ENCODE measurements at regions not wholly inside any gene's neighbourhood (a gene's known extent, or its start where the extent isn't known, plus 50 kb on each side); places are given as distances from the start of the nearest gene placed in this dataset.
"Not testable (repeated sequence)": the region's sequence is repeated elsewhere in the genome, so short reads cannot be mapped to it uniquely, and the experiment has no call there.

DNA sequence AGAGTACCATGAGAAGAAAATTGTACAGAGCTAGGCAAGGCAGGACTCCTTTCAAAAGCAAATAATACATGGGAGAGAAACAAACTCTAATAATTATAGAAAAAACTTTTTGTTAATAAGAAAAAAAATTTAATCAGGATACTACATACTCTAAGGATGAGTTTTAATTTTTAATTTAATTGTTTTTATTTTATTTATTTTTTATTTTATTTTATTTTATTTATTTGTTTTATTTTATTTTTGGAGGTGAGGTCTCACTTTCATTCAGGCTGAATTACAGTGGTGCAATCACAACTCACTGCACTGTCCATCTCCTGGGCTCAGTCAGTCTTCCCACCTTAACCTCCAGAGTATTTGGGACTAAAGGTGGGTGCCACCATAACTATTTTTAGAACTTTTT is 1347.2 kb downstream of the NLGN4Y start:
- DNase-seq = no peak

GRCh38 chrY:15875881-15876280 is 1351.6 kb downstream of the NLGN4Y start:
- DNase-seq = not testable (repeated sequence)

GRCh38 chrY:15903524-15903923 is 1379.2 kb downstream of the NLGN4Y start:
- not testable (repeated sequence) for DNase-seq

- DNase-seq = no peak
Measured at GRCh38 chrY:15905557-15905956, 1381.2 kb downstream of the NLGN4Y start.

DNA sequence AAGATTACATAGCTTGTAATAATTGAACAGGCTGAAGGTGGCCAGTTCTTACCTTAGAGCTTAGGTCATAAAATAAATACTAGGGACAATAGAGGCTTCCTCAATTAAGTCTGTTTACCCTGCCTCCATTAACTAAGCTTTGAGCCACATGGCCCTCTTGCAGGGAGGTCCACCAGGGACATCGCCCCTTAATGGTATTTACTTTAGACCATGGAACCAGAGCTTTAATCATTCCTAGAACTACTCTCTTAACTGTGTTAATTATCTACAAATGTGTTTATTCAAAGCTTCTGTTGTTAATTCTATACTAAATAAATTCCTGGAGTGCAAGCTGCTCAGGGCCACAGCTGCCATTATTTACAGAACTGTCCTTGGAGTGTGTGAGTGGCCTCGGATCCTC is 1402.2 kb downstream of the NLGN4Y start:
- DNase-seq = no peak

DNA sequence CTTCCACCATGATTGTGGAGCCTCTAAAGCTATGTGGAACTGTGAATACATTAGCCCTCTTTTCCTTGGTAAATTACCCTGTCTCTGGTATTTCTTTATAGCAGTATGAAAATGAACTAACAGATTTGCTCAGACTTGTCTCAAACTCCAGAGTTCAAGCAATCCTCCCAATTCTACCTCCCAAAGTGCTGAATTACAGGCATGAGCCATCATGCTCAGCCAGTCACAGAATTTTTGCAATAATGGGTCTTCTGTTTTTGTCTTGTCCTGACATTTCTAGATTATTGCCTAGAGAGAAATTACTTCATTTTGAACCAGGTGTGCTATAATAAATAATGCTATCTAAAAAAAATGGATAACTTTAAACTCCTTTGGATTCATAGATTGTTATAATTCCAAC is 1414.5 kb downstream of the NLGN4Y start:
- DNase-seq = no peak

DNA sequence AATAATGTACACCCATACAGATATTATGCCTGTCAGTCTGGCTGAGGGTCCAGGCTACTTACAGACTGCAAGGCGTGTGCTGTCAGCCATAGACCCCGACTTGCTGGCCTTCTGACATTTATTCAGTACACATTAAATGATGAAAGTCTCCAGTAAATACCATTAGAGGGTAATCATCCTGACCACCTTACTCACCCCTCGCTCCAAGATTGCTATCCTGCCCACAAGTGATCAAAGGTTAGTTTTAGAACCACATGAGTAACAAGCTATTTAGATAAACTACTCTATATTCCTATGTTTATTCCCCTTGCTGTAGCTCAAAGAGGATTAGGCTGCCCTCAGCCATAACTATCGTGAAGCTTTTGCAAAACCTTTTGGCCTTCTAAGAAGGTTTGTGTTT is 1426.7 kb downstream of the NLGN4Y start:
- DNase-seq = no peak

DNA sequence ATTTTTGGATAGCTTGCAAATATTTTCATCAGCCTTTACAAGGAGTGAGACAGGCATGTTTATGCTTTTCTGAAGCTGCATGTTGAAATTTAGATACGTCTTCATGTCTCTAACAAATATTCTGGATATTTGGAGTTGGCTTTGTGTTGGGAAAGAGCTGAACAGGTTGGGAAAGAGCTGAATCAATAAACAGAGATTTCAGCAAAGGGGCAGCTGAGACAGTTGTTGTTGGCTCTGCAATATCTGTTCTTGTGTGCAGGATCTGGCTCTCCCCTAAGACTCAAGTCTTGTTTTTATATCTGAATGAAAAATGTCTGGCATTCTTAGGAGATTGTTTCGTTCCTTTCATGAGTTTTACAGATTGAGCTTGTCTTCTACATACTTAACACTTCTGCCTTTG is 1444.5 kb downstream of the NLGN4Y start:
- no peak for DNase-seq

DNA sequence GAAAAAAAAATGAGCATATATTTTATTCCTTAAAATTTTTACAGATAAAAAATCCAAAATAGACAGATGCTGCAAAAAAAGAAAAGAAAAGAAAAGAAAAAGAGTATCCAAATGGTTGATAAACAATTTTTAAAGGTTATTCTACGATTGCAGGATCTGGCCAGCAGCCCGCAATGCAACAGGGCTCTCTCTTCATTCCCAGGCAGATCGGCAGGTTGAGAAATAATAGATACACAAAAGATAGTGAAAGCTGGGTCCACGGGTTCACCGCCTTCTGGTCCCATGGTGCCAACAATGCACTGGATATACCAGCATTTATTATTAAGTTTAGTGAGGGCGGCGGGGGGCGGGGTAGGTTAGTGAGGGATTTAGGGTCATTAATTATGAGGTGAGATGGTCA is 1448.9 kb downstream of the NLGN4Y start:
- no peak for DNase-seq

GRCh38 chrY:15976771-15977170 is 1452.4 kb downstream of the NLGN4Y start:
- DNase-seq = no peak

- DNase-seq = no peak
Measured at GRCh38 chrY:15978503-15978902, 1454.2 kb downstream of the NLGN4Y start.

- peak in 1 of 56 donors; percentile 0 for DNase-seq
Measured at GRCh38 chrY:15984651-15985398, 1460.5 kb downstream of the NLGN4Y start.

DNA sequence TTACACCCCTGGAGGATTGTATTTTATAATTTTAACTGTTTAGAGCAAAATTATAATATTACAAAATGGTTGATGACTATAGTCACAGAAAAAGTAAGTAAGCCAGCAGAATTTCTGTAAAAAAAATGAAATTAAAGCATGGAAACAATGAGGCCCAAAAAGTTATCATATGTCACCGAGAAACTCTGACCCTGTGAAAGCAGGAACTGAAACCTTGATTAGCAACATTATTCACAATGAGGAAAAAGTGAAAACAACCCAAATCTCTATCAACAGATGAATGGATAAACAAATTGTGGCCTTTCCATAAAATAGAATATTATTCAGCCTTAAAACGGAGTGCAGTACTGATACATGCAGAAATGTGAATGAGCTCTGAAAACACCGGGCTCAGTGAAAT is 1471.7 kb downstream of the NLGN4Y start:
- no peak for DNase-seq

DNA sequence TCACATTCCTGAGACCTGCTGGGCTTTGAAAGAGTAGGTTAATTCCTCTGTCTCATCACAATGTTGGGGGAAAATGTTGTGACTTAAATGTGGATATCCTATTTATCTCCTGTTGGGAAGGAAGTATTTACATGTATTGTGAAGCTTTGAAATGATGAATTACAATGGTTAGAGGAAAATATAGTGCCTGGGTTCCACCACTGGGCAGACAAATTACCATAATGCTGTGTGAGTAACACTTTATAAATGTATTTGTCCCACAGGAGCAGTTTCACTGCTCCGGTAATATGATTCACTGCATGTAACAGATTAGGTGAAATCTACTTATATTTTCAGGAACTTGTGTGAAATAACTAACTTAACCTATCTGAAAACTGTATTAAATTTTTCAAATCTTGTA is 1476.4 kb downstream of the NLGN4Y start:
- no peak for DNase-seq

- no peak for DNase-seq
Measured at GRCh38 chrY:16001896-16002295, 1477.6 kb downstream of the NLGN4Y start.

GRCh38 chrY:16051908-16052643 is 1527.7 kb downstream of the NLGN4Y start:
- no peak for DNase-seq

GRCh38 chrY:16060141-16060540 is 1535.8 kb downstream of the NLGN4Y start:
- no peak for DNase-seq

- no peak for DNase-seq
Measured at GRCh38 chrY:16060686-16061085, 1536.4 kb downstream of the NLGN4Y start.

GRCh38 chrY:16071957-16072356 is 1547.6 kb downstream of the NLGN4Y start:
- no peak for DNase-seq

GRCh38 chrY:16075701-16076100 is 1551.4 kb downstream of the NLGN4Y start:
- DNase-seq = no peak

- DNase-seq = no peak
Measured at GRCh38 chrY:16097325-16097724, 1573.0 kb downstream of the NLGN4Y start.

DNA sequence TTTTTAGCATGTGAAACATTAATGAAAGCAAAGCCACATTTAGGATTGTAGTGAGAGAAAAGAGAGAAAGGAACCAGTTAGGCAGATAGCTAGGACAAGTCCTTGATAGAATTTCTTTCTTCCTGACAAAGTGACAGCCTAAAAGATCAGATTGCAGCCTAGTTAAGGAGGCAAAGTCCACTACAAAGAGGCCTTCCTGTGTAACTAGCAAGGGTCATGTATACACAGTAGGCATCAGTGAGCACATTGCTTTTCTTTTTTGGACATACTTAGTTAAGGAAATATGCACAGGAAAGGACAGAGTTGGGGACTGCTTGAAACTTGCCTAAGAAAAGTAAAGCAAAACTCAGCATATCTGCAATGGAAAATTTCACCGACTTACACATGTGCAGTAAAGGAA is 1577.5 kb downstream of the NLGN4Y start:
- DNase-seq = no peak

- DNase-seq = no peak
Measured at GRCh38 chrY:16106613-16107012, 1582.3 kb downstream of the NLGN4Y start.

Measured in amygdala (tissue), 56 donors.